NK-92 (cell line): ENCODE measurements at regions not wholly inside any gene's neighbourhood (a gene's known extent, or its start where the extent isn't known, plus 50 kb on each side); places are given as distances from the start of the nearest gene placed in this dataset.
A peak's percentile ranks its signal among the peaks of the same experiment; 100 is the strongest.

Experiments used
- DNase-seq: peaks from one replicate; lab custom pipeline; 2025; ENCODE audit not compliant: unreplicated experiment; lab: John Stamatoyannopoulos, UW

GRCh38 chr17:77869041-77869599 lies 89.4 kb upstream of the TNRC6C start:
- no peak for DNase-seq

GRCh38 chr17:77869665-77870132 lies 88.8 kb upstream of the TNRC6C start:
- no peak for DNase-seq

- no peak for DNase-seq
Observed at GRCh38 chr17:77872199-77872598, 86.3 kb upstream of the TNRC6C start.

- no peak for DNase-seq
Observed at GRCh38 chr17:77872714-77873499, 85.6 kb upstream of the TNRC6C start.

GRCh38 chr17:77873500-77874302 lies 84.8 kb upstream of the TNRC6C start:
- no peak for DNase-seq

- no peak for DNase-seq
Observed at GRCh38 chr17:77874303-77875050, 84.0 kb upstream of the TNRC6C start.

- no peak for DNase-seq
Observed at GRCh38 chr17:77875051-77875780, 83.3 kb upstream of the TNRC6C start.

- DNase-seq: no peak
Observed at GRCh38 chr17:77875881-77876509, 82.5 kb upstream of the TNRC6C start.

DNA sequence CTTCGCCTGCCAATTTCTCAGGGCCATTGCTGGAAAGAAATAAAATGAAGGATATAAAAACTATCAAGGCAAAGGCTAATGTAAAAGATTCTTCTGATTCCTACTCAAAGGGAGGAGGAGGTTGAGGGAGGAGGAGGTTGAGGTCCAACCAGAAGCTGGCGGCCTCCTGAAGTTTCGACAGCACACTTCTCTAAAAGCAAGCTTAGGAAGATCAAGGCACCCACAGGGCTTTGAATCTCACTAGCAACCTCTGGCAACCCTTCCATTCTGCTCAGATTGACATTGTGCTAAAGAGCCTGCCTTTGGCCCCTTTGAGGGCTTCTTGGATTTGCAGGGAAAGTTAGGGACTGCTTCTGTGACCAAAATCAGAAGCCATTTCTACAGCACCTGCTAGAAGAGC lies 81.5 kb upstream of the TNRC6C start:
- no peak for DNase-seq

GRCh38 chr17:77877646-77878355 lies 80.7 kb upstream of the TNRC6C start:
- no peak for DNase-seq

- DNase-seq: no peak
Observed at GRCh38 chr17:77879226-77879895, 79.1 kb upstream of the TNRC6C start.

DNA sequence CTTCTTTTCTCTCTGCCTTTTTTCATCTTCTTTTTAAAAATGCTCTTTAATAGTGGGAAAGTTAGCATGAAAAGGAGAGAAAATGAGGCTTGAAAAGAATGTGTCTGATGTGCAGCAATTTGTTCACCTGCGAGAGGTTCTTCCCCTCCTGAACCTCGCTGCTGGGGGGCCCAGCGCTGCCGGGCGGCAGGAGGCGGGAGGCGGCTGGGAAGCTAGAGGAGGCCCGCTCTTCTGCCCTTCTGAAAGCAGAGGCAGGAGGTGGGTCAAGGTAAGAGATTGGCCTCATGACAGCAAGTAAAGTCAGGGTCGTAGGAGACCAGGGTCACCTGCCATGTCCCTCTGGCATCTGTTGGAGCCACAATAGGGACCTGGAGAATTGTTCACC lies 78.6 kb upstream of the TNRC6C start:
- no peak for DNase-seq

DNA sequence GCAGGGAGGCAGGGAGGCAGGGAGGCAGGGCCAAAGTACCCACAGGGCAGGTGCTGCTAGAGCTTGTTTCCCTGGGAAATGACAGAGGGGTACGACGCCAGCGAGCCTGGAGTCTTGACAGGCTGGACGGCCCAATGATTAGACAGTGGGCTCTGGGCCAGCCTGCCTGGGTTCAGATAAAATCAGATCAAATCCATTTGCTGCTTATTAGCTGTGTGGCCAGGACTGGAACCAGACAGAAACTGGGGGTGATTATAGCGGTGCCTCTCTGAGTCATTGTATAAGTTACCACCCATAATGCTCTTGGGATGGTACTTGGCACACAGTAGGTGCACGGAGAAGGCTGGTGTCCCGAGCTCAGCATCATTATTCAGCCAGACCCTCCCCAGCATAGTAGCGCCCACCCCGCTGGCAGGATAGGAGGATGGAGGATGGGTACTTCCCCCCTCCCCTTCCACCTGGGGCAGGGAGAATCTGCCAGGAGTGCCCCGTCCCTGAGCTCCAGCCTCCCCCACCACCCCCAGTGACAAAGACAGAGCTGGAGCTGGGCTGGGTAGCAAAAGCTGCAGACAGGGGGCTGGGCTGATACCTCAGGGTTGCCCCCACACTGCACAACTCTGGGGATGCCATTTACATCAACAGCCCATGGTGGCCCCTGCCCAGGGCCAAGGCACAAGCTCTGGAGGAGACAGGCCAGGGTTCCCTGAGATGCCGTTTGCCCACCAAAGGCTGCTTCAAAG lies 77.6 kb upstream of the TNRC6C start:
- no peak for DNase-seq

GRCh38 chr17:77881545-77881944 lies 77.0 kb upstream of the TNRC6C start:
- DNase-seq: no peak

DNA sequence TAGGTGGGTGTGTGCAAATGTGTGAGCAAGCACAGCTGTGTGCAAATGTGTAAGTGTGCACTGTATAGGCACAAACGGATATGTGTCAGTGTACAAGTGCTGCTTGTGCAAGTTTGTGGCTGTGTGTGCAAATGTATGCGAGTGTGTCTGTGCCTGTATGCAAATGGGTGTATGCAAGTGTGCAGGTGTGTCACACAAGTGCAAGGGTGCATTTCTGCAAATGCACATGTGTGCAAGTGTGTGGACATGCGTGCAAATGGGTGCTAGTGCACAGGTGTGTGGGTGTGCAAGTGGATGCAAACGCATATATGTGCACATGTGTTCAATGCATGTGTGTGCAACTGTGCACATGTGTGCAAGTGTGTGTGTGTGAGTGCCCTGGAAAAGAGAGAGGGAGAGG lies 76.5 kb upstream of the TNRC6C start:
- no peak for DNase-seq

- peak; percentile 55 for DNase-seq
Observed at GRCh38 chr17:77882481-77883212, 75.9 kb upstream of the TNRC6C start.

DNA sequence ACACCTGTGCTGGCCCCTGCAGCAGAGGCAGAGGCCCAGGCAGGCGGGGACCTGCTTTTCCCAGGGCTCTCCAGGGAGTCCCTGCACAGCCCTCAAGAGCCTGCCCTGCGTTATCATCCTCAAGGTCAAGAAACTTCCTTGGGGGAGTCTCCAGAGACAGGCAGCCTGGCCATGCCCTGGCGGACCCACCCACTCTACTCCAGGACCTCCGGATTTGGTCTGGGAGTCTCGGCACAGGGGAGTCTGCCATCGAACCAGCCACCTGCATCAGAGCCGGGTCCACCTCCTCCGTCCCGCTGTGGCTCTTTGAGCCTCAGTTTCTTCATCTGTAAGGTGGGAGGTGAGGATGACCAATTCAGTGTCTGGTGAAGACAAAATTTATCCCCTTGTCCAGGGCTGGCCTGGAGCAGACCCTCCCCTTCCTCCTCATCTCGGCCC lies 75.3 kb upstream of the TNRC6C start:
- no peak for DNase-seq

GRCh38 chr17:77884019-77884418 lies 74.5 kb upstream of the TNRC6C start:
- no peak for DNase-seq
